Effector memory CD8-positive, alpha-beta T cell (primary cell): ENCODE measurements at regions not wholly inside any gene's neighbourhood (a gene's known extent, or its start where the extent isn't known, plus 50 kb on each side); places are given as distances from the start of the nearest gene placed in this dataset.
"Not testable (repeated sequence)": the region's sequence is repeated elsewhere in the genome, so short reads cannot be mapped to it uniquely, and the experiment has no call there.

Experiments used
- ATAC-seq: fragments of 150-1000 bp; cut with Tn5 transposase; replicated peaks from 2 replicates; pipeline ENCODE4 v1.10.0; 2021; ENCODE audit warnings: mild to moderate bottlenecking, moderate library complexity
- DNase-seq, 3 experiments: peaks; one replicate each; pipeline ENCODE4 v3.0.0; 2021
- H3K27ac Mint-ChIP-seq, 2 donors: one replicate each; pipeline ENCODE4 v1.8.0; 2022; ENCODE audit warnings: mild to moderate bottlenecking in 2 of 2, mixed read lengths in 2 of 2, moderate library complexity in 2 of 2
- H3K27me3 Mint-ChIP-seq, 2 donors: one replicate each; pipeline ENCODE4 v1.8.0; 2022; ENCODE audit warnings: mixed read lengths in 2 of 2
- H3K36me3 Mint-ChIP-seq: one replicate; pipeline ENCODE4 v1.8.0; 2022; ENCODE audit warnings: mild to moderate bottlenecking, moderate library complexity, mixed read lengths; ENCODE audit not compliant: insufficient read depth
- H3K4me1 Mint-ChIP-seq, 2 donors: one replicate each; pipeline ENCODE4 v1.8.0; 2022; ENCODE audit warnings: low read depth in 2 of 2, mixed read lengths in 2 of 2
- H3K4me3 Mint-ChIP-seq, 2 donors: one replicate each; pipeline ENCODE4 v1.8.0; 2022; ENCODE audit warnings: mild to moderate bottlenecking in 2 of 2, mixed read lengths in 2 of 2, moderate library complexity in 2 of 2
- H3K9me3 Mint-ChIP-seq, 2 donors: one replicate each; pipeline ENCODE4 v1.8.0; 2022; ENCODE audit warnings: mixed read lengths in 2 of 2

DNA sequence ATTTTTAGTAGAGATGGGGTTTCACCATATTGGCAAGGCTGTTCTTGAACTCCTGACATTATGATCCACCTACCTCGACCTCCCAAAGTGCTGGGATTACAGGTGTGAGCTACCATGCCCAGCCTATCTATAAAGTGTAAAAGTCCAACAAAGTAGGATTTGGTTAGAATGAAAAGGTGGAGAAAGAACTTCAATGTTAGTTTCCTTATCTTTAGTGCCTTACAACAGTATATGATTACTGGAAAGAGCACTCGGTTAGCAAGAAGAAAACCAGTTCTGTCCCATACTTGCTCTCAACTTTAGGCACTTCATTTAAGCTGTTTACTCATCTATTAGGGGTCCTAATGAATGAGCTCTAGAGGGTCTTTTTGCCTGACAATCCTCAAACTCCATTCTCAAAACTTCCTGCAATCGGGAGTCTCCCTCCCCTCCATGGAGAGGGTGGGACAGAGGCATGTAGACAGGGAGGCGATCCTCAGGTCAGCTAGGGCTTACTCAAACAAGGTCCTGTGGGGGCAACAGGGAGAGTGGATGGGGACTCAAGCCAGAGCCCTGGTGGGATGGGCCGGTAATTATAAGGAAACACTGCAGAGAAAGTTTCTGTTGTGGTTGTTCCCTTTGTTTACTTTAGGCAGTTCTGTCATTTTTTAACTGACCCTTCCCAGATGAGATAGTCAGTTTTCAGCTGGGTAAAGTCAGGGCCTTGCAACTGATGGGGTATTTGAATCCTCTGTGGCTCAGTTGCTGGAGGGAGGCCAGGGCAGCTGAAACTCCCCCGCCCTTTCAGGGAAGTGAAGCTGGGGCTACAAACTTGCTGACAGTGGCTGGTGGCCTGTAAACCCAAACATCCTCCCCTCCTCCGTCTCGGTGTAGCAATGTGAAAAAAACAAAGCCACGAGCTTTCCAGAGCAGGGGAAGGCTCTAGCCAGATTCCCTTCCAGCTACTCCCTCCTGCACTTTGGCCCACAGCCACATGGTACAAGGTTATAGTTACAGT lies 64.4 kb upstream of the NOTCH2NLA start:
- H3K4me1 Mint-ChIP-seq, DNase-seq, H3K9me3 Mint-ChIP-seq, H3K4me3 Mint-ChIP-seq, H3K27ac Mint-ChIP-seq, H3K36me3 Mint-ChIP-seq, H3K27me3 Mint-ChIP-seq, ATAC-seq: not testable (repeated sequence)

DNA sequence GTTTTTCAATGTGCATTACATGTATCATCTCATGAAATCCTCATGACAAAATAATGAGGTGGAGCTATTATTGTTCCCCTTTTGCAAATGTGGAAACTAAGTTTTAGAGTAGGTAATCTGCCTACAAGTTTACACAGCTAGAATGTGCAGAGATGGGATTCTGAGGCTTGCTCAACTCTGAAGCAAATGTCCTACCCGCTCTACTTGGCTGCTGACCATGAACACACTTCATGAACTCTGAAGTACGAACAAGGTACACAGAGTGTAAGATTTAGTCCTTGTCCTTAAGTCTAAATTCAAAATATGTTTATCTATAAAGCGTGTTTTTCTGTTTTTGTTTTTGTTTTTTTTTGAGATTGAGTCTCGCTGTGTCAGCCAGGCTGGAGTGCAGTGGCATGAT lies 63.6 kb upstream of the NOTCH2NLA start:
- DNase-seq, H3K27me3 Mint-ChIP-seq, H3K9me3 Mint-ChIP-seq, H3K27ac Mint-ChIP-seq, ATAC-seq, H3K36me3 Mint-ChIP-seq, H3K4me1 Mint-ChIP-seq, H3K4me3 Mint-ChIP-seq: not testable (repeated sequence)

DNA sequence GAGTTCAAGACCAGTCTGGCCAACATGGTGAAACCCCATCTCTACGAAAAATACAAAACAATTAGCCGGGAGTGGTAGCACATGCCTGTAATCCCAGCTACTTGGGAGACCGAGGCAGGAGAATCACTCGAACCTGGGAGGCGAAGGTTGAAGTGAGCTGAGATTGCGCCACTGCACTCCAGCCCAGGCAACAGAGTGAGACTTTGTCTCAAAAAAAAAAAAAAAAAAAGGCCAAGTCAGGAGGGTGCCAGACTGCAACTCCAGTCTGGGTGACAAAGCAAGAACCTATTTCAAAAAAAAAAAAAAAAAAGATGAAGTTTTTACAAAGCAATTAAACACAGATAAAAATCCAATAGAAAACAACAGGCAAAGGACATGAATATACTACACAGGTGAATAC lies 59.1 kb upstream of the NOTCH2NLA start:
- not testable (repeated sequence) for DNase-seq, H3K27me3 Mint-ChIP-seq, H3K36me3 Mint-ChIP-seq, H3K9me3 Mint-ChIP-seq, H3K4me1 Mint-ChIP-seq, H3K4me3 Mint-ChIP-seq, H3K27ac Mint-ChIP-seq, ATAC-seq

DNA sequence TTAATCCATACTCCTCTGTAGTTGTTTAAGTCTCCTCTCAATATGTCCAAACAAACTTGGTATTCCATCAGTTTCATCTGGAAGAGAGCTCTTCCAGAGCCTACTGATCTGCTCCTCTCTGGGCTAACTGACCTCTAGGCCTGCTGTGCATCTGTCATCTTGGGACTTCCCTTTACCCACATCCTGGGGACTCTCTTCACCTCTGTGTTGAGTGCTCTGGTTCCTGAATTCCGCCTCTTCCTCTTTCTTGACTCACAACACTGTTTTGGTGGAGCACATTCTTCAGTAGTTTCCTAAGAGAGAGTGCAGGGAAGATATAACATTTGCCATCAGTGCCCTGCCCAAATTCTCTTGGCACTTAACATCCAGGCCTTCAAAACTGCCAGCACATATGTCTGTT lies 55.9 kb upstream of the NOTCH2NLA start:
- not testable (repeated sequence) for H3K4me3 Mint-ChIP-seq, H3K9me3 Mint-ChIP-seq, H3K4me1 Mint-ChIP-seq, DNase-seq, H3K27me3 Mint-ChIP-seq, H3K27ac Mint-ChIP-seq, H3K36me3 Mint-ChIP-seq
- peak; percentile 45 for ATAC-seq

DNA sequence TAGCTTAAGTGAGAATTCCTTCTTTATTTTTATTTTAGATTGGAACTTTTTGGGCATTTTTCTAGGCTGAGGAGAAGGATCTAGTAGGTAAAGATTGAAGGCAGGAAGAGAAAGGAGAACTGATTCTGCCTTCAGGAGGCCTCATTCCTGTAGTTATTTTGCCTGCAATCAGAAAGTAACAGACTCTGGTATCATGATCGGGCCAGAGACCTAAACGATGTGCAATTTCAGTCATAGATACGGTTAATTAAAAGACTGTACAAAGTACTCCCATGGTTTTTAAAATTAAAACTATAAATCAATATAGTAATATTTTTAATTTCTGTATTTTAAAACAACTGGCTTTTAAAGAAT lies 54.7 kb upstream of the NOTCH2NLA start:
- not testable (repeated sequence) for H3K9me3 Mint-ChIP-seq, H3K4me1 Mint-ChIP-seq, H3K27ac Mint-ChIP-seq, H3K36me3 Mint-ChIP-seq, H3K27me3 Mint-ChIP-seq, DNase-seq, H3K4me3 Mint-ChIP-seq
- ATAC-seq, result peak; percentile 10

DNA sequence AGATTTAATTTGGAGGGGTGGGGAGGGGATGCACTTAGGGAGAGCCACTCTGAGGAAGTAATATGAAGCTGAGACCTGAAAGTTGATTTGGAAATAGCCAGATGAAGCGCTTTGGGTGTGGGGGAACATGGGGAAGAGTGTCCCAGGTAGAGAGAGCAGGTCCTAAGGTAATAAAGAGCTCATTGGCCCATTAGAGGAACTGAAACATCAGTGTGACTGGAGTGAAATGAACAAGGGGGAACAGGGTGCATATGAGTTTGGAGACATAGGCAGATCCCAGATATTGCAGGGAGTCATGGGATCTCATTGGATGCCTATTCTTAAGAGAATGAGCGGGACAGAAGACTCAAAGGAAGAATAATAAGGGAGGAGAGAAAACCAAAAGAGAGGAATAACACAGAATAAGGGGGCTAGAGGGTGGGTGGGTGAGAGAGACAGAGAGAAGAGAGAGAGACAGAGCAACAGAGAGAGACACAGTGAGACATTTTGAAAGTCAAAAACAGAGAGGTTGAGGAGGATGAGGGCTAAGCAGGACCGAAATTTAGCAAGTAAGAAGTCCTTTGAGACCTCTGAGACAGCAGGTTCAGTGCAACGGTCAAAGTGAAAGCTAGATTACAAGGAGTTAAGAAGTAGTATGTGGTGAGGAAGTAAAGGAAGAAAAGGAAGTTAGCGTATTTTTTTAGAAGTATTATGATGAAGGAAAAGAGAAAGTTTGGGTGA lies 54.1 kb upstream of the NOTCH2NLA start:
- not testable (repeated sequence) for DNase-seq, H3K36me3 Mint-ChIP-seq, H3K27ac Mint-ChIP-seq, H3K4me1 Mint-ChIP-seq, H3K4me3 Mint-ChIP-seq, H3K9me3 Mint-ChIP-seq, H3K27me3 Mint-ChIP-seq
- ATAC-seq, result peak; percentile 62

DNA sequence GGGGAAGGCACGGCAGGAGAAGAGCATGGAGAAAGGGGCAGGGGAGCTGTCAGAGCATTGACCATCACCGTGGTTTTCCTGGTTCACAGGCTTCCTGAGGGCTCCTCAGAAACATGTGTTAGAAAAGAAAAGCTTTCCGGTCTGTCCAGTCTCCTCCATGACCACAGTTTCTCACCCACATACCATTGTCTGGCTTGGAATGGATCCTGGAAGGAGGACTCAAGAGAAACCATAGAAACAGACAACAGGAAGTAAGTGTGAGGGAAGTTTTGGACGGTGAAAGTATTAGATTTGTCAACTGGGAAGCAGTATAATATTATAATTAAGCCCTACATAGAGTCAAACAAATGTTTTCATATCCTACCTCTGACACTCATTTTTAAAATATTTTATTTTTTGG lies 52.7 kb upstream of the NOTCH2NLA start:
- H3K27me3 Mint-ChIP-seq, H3K27ac Mint-ChIP-seq, H3K4me1 Mint-ChIP-seq, H3K36me3 Mint-ChIP-seq, DNase-seq, H3K4me3 Mint-ChIP-seq, H3K9me3 Mint-ChIP-seq, ATAC-seq: not testable (repeated sequence)

DNA sequence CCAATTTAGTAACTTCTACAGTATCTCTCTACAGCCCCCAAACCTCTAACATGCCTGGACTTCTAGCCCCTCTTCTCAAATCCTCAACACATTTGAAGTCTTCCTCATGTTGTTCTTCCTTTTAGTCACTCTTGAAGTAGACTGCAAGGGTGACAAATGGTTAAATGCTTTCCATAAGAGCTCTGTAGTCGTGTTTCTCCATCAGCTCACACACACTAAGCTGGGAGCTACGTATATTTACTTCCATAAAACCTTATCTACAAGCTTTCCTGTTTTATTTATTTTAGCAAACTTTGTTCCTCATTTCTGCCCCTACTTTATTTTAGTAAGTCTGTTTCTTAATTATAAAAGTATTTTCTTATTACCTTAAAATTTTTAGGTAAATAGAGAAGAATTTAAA lies 49.9 kb upstream of the NOTCH2NLA start:
- not testable (repeated sequence) for H3K36me3 Mint-ChIP-seq, H3K9me3 Mint-ChIP-seq, ATAC-seq, H3K4me1 Mint-ChIP-seq, H3K27ac Mint-ChIP-seq, H3K27me3 Mint-ChIP-seq, DNase-seq, H3K4me3 Mint-ChIP-seq
